ENCODE measurements at regions not wholly inside any gene's neighbourhood (a gene's known extent, or its start where the extent isn't known, plus 50 kb on each side); places are given as distances from the start of the nearest gene placed in this dataset.

- H3K4me3 ChIP-seq (ENCODE audit: low read depth, low read length): no peak overlapping the region
- TF ChIP-seq CTCF (IDR thresholded peaks at IDR 0.05; ENCODE audit: low read depth, low read length): no peak
Observed at GRCh38 chr5:118778941-118779340, 209.4 kb downstream of the DTWD2 start.

- no peak for TF ChIP-seq CTCF (IDR thresholded peaks at IDR 0.05; ENCODE audit: low read depth, low read length)
- H3K4me3 ChIP-seq (ENCODE audit: low read depth, low read length): no peak overlapping the region
Observed at GRCh38 chr5:118777189-118777736, 211.1 kb downstream of the DTWD2 start.

GRCh38 chr5:118776755-118777154 lies 211.6 kb downstream of the DTWD2 start:
- no peak for TF ChIP-seq CTCF (IDR thresholded peaks at IDR 0.05; ENCODE audit: low read depth, low read length)
- H3K4me3 ChIP-seq (ENCODE audit: low read depth, low read length): no peak overlapping the region

- no peak for TF ChIP-seq CTCF (IDR thresholded peaks at IDR 0.05; ENCODE audit: low read depth, low read length)
- no peak overlapping the region for H3K4me3 ChIP-seq (ENCODE audit: low read depth, low read length)
Observed at GRCh38 chr5:118775790-118776499, 212.4 kb downstream of the DTWD2 start.

GRCh38 chr5:118768607-118769175 lies 219.7 kb downstream of the DTWD2 start:
- no peak overlapping the region for H3K4me3 ChIP-seq (ENCODE audit: low read depth, low read length)
- no peak for TF ChIP-seq CTCF (IDR thresholded peaks at IDR 0.05; ENCODE audit: low read depth, low read length)

- no peak overlapping the region for H3K4me3 ChIP-seq (ENCODE audit: low read depth, low read length)
- TF ChIP-seq CTCF (IDR thresholded peaks at IDR 0.05; ENCODE audit: low read depth, low read length): no peak
Observed at GRCh38 chr5:118762291-118762690, 226.1 kb downstream of the DTWD2 start.

- no peak overlapping the region for H3K4me3 ChIP-seq (ENCODE audit: low read depth, low read length)
- TF ChIP-seq CTCF (IDR thresholded peaks at IDR 0.05; ENCODE audit: low read depth, low read length): no peak
Observed at GRCh38 chr5:118761814-118762213, 226.5 kb downstream of the DTWD2 start.

Data from WI38 (cell line).